ENCODE measurements at regions not wholly inside any gene's neighbourhood (a gene's known extent, or its start where the extent isn't known, plus 50 kb on each side); places are given as distances from the start of the nearest gene placed in this dataset.

DNA sequence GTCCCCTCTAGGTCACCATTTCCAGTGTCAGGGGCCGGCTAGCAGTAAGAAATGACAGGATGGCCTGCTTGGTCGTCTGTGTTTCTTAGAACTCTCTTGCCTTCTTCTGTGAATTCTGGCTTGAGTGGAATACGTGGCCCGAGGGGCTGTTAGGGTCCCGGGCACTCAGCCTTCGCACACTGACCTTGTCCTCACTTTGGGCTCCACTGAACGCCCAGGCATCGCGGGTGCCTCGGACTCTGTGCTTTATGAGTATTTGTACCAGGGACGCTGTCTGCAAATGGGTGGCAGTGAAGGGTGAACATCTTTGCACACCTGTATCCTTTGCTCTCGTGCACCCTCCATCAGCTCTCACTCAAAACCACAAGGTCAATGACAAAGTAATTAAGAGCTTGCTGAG lies 123.4 kb upstream of the ANO1 start:
- no peak for DNase-seq

GRCh38 chr11:69956669-69957190 lies 121.4 kb upstream of the ANO1 start:
- DNase-seq, result no peak

DNA sequence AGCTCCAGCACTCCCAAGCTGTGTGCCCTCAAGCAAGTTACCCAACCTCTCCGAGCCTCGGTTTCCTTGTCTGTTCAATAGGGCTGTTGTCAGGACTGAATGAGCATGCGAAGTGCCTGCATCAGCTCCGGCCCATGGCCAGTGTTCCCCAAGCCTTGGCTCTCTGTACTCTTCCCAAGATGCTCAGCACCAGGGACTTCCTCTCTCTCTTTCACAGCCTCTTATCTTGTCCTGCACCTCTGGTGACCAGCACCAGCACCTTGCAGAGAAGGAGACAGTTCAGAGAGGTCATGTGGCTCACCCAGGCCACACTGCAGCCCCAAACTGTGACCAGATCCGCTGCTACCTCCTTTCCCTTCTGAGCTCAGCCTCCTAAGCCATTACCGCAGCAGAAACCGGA lies 120.3 kb upstream of the ANO1 start:
- no peak for DNase-seq

GRCh38 chr11:69958308-69958707 lies 119.8 kb upstream of the ANO1 start:
- no peak for DNase-seq

DNA sequence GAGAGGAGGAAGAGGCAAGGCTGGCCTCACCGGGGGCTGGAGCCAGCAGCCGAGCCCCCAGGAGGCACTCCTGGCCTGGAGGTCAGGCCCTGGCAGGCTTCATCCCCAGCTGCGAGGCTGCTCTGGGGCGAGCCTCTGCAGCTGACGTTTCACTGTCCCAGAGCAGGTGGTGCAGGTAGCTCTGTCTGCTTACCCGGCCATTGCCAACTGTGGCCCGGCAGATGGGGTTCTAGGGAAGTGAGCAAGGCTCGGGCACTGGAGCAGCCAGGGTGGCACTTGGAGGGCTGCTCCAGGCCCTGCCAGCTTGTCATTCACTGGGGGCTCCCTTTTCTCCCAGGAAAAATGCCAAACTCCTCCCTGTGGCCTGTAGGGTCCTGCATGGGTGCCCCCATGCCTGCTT lies 118.7 kb upstream of the ANO1 start:
- no peak for DNase-seq

GRCh38 chr11:69961738-69962137 lies 116.4 kb upstream of the ANO1 start:
- DNase-seq, result no peak

DNA sequence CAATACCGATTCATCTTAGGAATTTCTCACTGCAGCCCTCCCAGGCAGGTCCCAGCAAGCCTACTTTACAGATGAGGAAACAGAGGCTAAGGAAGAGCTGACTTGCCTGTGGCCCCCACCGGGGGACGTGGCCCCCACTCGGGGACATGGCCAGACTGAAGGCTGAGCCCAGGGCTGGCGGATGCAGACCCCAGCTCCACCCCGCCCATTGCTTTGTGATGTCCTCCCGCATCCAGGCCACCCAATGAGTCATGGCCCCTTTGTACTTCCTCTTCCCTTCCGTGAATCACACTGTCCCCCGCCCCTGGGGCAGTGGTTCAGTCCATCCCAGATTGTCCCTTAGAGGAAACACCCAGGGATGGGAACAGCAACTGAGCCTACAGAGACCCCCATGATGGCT lies 116.0 kb upstream of the ANO1 start:
- DNase-seq, result no peak

DNA sequence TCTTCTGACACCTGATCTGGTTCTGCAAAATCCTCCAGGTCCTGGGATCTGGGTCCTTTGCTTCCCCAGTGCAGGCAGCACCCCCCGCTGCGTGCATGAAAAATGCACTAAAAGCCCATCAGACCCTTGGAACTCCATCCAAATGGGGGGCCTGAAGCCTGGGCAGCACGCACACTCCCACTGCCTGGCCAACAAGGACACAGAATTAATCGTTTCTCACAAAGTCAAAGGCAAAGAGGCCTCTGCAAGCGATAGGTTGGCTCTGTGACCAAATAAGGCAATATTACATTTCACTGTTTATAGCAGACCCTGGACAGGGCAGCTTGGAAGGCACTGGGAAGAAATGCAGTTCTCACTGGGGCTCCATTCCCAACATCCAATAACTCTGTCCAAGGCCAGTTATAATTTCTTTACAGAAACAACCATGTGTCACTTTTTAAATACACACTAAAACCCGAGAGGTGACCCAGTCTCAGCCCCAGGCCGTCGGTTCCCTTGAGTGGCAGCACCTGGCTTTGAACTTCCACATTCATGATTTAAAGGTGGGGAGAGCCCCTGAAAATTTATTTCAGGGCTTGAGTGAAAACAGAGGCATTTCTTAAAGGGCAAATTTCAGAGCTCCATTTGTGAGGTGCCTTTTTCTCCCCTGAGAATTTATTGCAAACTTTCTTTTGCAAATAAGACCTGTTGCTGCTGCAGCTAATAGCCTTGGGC lies 114.4 kb upstream of the ANO1 start:
- no peak for DNase-seq

DNA sequence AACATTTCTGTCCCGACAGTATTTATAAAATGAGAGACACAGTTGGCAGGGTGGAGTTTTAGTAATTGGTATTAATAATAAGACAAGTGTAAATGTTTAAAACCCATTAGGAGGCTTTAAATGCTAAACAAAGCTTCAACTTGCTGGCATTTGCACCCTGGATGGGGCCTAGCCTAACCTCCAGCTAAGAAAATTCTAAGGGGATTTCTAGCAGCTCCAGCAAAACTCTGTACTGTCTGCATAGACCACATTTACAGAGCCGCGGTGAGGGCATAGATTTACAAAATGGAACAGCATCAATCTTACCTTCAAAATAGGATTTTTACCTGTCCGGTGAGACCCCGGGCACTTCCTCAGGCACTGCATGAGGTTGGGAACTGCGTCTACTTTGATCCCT lies 113.9 kb upstream of the ANO1 start:
- no peak for DNase-seq

GRCh38 chr11:69965821-69966582 lies 112.1 kb upstream of the ANO1 start:
- no peak for DNase-seq

DNA sequence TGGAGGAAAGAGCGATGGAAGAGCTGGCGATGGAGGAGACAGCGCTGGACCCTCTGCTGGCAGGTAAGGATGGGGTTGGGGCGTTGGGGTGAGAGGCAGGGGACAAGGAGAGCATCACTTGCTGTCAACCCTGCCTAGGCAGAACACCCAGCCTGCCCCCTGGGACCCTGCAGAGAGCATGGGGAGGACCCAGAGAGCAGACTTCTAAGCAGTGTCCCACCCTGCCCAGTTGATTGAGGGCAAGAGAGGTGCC lies 111.6 kb upstream of the ANO1 start:
- DNase-seq, result no peak

GRCh38 chr11:69966910-69967483 lies 111.1 kb upstream of the ANO1 start:
- no peak for DNase-seq

DNA sequence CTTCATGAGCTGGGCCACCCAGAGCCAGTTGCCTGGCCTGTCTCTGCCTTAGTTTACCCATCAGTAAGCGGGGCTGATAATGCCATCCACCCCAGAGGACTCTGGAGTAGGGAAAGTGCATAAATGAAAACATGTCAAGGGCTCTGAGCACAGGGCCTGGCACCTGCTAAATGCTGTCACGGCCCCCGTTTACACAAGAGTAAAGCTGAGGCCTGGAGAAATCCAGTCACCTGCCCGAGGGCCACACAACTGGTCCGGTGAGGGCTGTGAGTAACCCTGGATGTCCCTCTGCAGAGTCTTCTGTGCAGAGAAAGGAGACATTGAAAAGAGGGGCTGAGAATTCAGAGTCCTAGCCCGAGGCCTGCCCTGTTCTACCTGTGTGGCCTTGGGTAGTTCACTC lies 110.6 kb upstream of the ANO1 start:
- DNase-seq, result no peak

DNA sequence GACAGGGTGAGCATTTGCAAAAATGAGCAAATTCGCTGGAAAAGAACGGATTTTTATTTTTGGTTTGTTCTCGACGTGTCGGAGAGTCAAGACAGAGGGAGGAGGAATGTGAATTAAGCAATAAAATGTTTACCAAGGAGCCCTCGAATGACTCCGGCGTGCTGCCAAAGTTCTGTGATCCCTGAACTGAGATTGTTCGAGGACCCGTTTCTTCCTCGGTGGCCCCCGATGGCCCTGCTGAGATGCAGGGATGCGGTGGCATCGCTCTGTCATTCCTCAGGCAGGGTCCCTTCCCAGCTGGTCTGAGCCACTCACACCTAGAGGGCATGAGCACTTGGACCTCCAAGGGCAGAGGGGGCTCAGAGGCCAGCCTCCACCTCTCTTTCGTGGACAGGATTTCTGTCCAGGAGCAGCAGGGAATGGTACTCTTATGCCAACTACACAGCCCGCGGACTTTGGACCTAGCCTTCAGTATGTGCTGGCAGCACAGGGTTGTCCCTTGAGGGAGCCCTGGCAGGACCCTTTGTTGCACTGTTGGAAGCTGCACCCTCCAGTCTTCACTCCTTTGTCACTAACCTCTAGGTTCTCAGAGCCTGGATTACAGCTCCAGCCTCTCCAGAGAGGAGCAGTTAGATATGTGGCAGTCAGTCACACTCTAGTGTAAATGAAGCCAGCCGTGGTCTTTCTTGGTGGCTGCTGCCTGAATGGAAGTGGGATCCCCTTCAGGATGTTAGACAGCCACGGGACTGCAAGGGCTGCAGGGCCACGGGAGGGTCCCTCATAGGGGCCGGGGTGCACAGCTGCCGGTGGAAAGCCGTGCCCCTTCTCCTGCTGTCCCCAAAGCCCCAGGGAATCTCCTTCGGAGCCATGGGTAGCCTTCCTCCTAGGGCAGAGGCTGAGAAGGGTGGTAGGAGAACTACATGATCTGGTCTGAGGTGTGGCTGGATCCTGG lies 109.4 kb upstream of the ANO1 start:
- DNase-seq, result no peak

DNA sequence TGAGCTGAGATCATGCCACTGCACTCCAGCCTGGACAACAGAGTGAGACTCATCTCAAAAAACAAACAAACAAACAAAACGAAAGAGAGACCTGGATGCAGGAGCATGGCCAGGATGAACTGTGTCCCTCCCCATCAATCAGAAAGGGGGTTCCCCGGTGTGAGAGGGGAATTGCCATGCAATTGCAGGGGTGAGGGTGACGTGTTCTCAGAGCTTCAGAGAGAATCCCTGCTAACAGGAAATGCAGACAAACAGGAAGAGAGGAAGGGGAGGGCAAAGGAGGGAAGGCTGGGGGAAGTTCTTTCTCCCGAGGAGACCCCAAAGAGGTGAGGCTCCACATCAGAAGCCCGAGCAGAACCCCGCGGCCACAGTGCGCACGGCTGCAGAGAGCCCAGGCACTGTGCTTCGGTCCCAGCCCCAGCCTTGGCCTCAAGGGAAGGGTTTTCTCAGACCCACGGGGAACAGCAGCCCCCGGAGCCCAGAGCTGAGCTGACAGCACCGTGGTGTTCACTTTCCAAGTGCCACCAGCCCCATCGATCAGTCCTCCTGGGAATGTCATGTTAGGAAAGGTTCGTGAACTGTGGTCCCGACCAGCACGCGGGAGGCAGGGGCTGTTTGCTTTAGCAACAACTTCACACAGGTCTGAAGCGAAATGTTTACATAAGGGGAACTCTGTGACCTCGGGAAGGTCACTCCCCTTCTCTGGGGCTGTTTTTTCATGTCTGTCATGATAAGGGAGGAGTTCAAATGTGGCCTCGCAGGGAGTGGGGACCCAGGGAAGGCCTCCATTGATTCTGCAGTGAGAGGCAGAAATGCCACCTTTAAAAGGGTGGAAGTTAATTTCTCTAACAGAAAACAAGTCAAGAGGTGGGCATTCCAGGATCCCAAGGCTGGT lies 108.0 kb upstream of the ANO1 start:
- DNase-seq, result no peak

DNA sequence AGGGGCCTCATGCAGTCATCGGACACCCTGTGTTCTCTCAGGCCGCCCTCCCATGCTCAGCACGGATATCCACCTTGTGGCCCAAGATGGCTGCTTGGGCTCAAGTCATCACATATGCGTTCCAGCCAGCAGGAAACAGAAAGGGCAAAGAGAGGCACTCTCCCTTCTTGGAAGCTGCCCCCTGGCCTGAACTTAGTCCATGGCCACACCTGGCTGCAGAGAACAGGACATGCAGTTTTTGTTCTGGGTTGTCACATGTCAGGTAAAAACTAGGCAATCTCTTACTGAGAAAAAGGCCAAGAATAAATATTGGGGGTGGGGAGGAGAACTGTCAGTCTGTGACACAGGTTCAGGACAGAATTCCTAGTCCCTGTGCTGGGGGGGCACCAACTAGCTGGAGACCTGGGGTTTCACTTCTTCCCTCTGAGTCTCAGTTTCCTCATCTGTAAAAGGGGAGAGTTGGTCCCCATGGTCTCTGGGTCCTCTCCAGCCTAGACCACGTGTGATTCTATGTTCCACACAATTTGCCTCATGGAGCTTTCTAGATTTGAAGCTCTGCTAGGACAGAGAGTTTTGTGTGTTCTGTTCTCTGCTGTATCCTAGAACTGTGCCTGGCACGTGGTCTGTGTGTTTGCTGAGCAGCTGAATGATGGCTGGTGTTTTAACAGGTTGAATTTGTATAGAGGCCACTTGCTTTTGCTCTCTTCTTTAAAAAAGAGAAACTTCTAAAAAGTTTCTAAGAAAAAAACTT lies 107.2 kb upstream of the ANO1 start:
- DNase-seq, result no peak

DNA sequence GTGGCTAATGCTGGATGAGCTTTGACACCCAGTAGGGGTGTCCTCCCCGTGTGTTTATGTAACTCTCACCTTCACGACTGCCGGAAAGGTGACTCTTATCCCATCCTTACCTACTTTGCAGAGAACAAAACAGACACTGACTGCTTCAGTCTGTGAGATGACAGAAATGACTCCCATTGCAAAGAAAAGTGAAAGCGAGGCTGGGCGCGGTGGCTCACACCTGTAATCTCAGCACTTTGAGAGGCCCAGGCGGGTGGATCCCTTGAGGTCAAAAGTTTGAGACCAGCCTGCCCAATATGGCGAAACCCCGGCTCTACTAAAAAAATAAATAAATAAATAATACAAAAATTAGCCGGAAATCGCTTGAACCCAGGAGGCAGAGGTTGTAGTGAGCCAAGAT lies 106.4 kb upstream of the ANO1 start:
- DNase-seq, result no peak

GRCh38 chr11:69972351-69972802 lies 105.7 kb upstream of the ANO1 start:
- DNase-seq, result no peak

GRCh38 chr11:69974528-69974927 lies 103.6 kb upstream of the ANO1 start:
- DNase-seq, result no peak

DNA sequence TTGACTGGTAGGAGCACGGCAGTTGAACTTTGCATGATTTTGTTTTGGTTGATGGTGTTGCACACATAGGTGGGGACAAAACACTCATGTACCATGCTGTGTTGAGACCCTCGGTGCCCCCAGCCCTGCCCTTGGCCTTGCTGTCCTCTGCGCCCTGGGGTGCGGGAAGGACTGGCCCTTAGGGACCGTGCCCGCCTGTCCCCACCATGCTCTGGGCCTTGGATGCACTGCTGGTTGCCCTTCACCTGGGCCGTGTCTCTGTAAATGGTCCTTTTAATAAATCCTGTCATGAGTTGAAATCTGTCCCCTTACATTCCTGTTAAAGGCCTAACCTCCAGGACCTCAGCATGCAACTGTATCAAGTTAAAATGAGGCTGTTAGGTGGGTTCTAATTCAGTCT lies 102.3 kb upstream of the ANO1 start:
- no peak for DNase-seq

GRCh38 chr11:69976794-69977193 lies 101.3 kb upstream of the ANO1 start:
- DNase-seq, result no peak

Measured in NCI-H1105 (cell line).